Immature natural killer cell (primary cell): ENCODE measurements at regions not wholly inside any gene's neighbourhood (a gene's known extent, or its start where the extent isn't known, plus 50 kb on each side); places are given as distances from the start of the nearest gene placed in this dataset.
"Not testable (repeated sequence)": the region's sequence is repeated elsewhere in the genome, so short reads cannot be mapped to it uniquely, and the experiment has no call there.

ENCODE experiments used
- DNase-seq, 3 donors: peaks; one replicate each; pipeline ENCODE4 v3.0.0; 2022; ENCODE audit warnings: mixed read lengths in 1 of 3
- H3K27ac Mint-ChIP-seq, 6 donors: one replicate each; pipeline ENCODE4 v1.8.0; 2020; ENCODE audit warnings: mixed read lengths in 6 of 6, mild to moderate bottlenecking in 5 of 6, inconsistent platforms in 4 of 6, moderate library complexity in 3 of 6
- H3K27me3 Mint-ChIP-seq, 3 donors: one replicate each; pipeline ENCODE4 v1.8.0; 2020 to 2021; ENCODE audit warnings: low read depth in 3 of 3, mild to moderate bottlenecking in 3 of 3, mixed read lengths in 3 of 3, moderate library complexity in 3 of 3, inconsistent platforms in 1 of 3
- H3K36me3 Mint-ChIP-seq, 3 donors: one replicate each; pipeline ENCODE4 v1.8.0; 2020; ENCODE audit warnings: mixed read lengths in 3 of 3, inconsistent platforms in 2 of 3, mild to moderate bottlenecking in 2 of 3
- H3K4me1 Mint-ChIP-seq, 2 donors: one replicate each; pipeline ENCODE4 v1.8.0; 2020; ENCODE audit warnings: inconsistent platforms in 2 of 2, mild to moderate bottlenecking in 2 of 2, mixed read lengths in 2 of 2, moderate library complexity in 1 of 2
- H3K4me3 Mint-ChIP-seq, 5 donors: one replicate each; pipeline ENCODE4 v1.8.0; 2020; ENCODE audit warnings: mild to moderate bottlenecking in 5 of 5, mixed read lengths in 5 of 5, inconsistent platforms in 3 of 5, moderate library complexity in 3 of 5
- H3K9me3 Mint-ChIP-seq, 6 donors: one replicate each; pipeline ENCODE4 v1.8.0; 2020; ENCODE audit warnings: mild to moderate bottlenecking in 6 of 6, mixed read lengths in 6 of 6, inconsistent platforms in 4 of 6, moderate library complexity in 3 of 6

- H3K36me3 Mint-ChIP-seq: no peaks in the 10 kb centered on the region
- H3K4me1 Mint-ChIP-seq: no peaks in the 10 kb centered on the region
- no peak overlapping the region for H3K27ac Mint-ChIP-seq
- H3K4me3 Mint-ChIP-seq: no peak overlapping the region
- H3K27me3 Mint-ChIP-seq: peaks cover 0 to 3% (median 0%) of the 10 kb centered on the region in 3 donors
- no peaks in the 10 kb centered on the region for H3K9me3 Mint-ChIP-seq
- DNase-seq: no peak
Observed at GRCh38 chr15:81830520-81830919, 215.3 kb downstream of the MEX3B start.

- Mint-ChIP-seq H3K9me3 (no peaks in the 10 kb centered on the region), H3K4me3 (no peak overlapping the region), H3K4me1 (no peaks in the 10 kb centered on the region), H3K27me3 (peaks cover 0 to 2% (median 0%) of the 10 kb centered on the region in 3 donors), H3K27ac (no peak overlapping the region), H3K36me3 (no peaks in the 10 kb centered on the region)
- no peak for DNase-seq
Observed at GRCh38 chr15:81829918-81830317, 215.9 kb downstream of the MEX3B start.

DNA sequence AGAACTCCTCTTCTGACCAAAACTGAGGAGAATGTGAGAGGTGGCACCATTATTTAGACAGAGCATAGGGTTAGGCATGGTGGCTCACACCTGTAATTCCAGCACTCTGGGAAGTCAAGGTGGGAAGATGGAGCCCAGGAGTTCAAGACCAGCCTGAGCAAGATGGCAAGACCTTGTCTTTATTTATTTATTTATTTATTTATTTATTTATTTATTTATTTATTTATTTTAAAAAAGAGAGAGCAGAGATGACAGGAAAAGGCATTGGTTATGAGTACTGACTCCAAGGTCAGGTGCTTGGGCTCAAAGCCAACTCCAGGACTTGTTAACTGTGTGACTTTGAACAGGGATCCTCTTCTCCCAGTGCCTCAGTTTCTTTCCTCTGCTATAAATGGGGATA lies 217.7 kb downstream of the MEX3B start:
- no peak overlapping the region for H3K4me3 Mint-ChIP-seq
- H3K27me3 Mint-ChIP-seq: peaks cover 0 to 2% (median 1%) of the 10 kb centered on the region in 3 donors
- no peaks in the 10 kb centered on the region for H3K36me3 Mint-ChIP-seq
- H3K4me1 Mint-ChIP-seq: no peaks in the 10 kb centered on the region
- no peak for DNase-seq
- peaks cover 0 to under 1% (median 0%) of the 10 kb centered on the region in 6 donors for H3K9me3 Mint-ChIP-seq
- no peak overlapping the region for H3K27ac Mint-ChIP-seq

DNA sequence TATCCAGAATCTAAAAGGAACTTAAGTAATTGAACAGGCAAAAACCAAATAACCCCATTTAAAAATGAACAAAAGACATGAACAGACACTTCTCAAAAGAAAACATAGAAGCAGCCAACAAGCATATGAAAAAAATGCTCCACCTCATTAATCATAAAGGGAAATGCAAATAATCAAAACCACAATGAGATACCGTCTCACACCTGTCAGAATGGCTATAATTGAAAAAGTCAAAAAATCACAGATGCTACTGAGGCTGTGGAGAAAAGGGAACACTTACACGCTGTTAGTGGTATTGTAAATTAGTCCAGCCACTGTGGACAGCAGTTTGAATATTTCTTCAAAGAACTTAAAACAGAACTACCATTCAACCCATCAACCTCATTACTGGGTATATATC lies 220.7 kb downstream of the MEX3B start:
- H3K36me3 Mint-ChIP-seq: peaks cover 0 to 3% (median 0%) of the 10 kb centered on the region in 3 donors
- no peak overlapping the region for H3K4me3 Mint-ChIP-seq
- H3K4me1 Mint-ChIP-seq: no peaks in the 10 kb centered on the region
- no peak overlapping the region for H3K27ac Mint-ChIP-seq
- peaks cover 0 to 5% (median 0%) of the 10 kb centered on the region in 3 donors for H3K27me3 Mint-ChIP-seq
- no peak for DNase-seq
- peaks cover 0 to 3% (median 0%) of the 10 kb centered on the region in 6 donors for H3K9me3 Mint-ChIP-seq

DNA sequence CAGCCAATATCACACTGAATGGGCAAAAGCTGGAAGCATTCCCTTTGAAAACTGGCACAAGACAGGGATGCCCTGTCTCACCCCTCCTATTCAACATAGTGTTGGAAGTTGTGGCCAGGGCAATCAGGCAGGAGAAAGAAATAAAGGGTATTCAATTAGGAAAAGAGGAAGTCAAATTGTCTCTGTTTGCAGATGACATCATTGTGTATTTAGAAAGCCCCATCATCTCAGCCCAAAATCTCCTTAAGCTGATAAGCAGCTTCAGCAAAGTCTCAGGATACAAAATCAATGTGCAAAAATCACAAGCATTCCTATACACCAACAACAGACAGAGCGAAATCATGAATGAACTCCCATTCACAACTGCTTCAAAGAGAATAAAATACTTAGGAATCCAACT lies 223.2 kb downstream of the MEX3B start:
- H3K9me3 Mint-ChIP-seq, DNase-seq, H3K4me3 Mint-ChIP-seq, H3K4me1 Mint-ChIP-seq, H3K27me3 Mint-ChIP-seq, H3K36me3 Mint-ChIP-seq, H3K27ac Mint-ChIP-seq: not testable (repeated sequence)

DNA sequence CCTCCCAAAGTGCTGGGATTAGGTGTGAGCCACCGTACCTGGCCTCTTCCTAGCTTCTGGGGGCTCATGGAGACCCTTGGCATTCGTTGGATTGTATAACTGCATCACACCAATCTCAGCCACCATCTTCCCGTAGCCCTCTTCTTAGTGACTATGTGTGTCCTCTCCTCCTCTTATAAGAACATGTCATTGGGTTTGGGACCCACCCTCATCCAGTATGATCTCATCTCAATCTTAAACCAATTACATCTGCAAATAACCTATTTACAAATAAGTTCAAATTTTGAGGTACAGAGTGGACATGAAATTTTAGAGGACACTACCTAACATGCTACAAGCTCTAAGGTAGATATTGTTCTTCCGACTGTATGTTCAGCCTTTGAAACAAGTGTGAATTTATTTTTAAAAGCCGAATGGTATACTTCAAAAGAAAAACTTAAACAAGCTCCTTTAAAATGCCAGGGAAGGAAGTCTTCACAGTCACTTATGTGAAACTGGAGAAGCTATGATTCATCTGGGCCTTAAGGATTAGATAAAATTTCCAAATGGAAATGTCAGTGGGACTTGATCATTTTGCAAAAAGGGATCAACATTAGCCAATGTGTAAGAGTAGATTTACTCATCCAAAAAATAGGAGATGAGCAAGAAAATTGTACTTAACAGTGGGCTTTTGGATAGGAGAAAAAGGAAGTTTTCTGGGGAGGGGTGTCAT lies 225.7 kb downstream of the MEX3B start:
- H3K36me3 Mint-ChIP-seq: peaks cover 0 to 3% (median 0%) of the 10 kb centered on the region in 3 donors
- H3K4me3 Mint-ChIP-seq: no peak overlapping the region
- H3K27me3 Mint-ChIP-seq: peaks cover 0 to 8% (median 2%) of the 10 kb centered on the region in 3 donors
- no peak overlapping the region for H3K27ac Mint-ChIP-seq
- no peaks in the 10 kb centered on the region for H3K4me1 Mint-ChIP-seq
- H3K9me3 Mint-ChIP-seq: peaks cover 0 to 3% (median 0%) of the 10 kb centered on the region in 6 donors
- DNase-seq: no peak

GRCh38 chr15:81814882-81815455 lies 230.8 kb downstream of the MEX3B start:
- Mint-ChIP-seq H3K36me3 (no peaks in the 10 kb centered on the region), H3K27ac (no peak overlapping the region), H3K27me3 (peaks cover 4 to 6% (median 5%) of the 10 kb centered on the region in 3 donors), H3K9me3 (peaks cover 0 to 4% (median 0%) of the 10 kb centered on the region in 6 donors), H3K4me1 (no peaks in the 10 kb centered on the region), H3K4me3 (no peak overlapping the region)
- no peak for DNase-seq

- DNase-seq: no peak
- H3K27me3 Mint-ChIP-seq: peaks cover 2 to 6% (median 4%) of the 10 kb centered on the region in 3 donors
- no peaks in the 10 kb centered on the region for H3K4me1 Mint-ChIP-seq
- H3K36me3 Mint-ChIP-seq: no peaks in the 10 kb centered on the region
- H3K27ac Mint-ChIP-seq: no peak overlapping the region
- no peak overlapping the region for H3K4me3 Mint-ChIP-seq
- H3K9me3 Mint-ChIP-seq: peaks cover 0 to 2% (median 0%) of the 10 kb centered on the region in 6 donors
Observed at GRCh38 chr15:81813215-81813614, 232.6 kb downstream of the MEX3B start.

DNA sequence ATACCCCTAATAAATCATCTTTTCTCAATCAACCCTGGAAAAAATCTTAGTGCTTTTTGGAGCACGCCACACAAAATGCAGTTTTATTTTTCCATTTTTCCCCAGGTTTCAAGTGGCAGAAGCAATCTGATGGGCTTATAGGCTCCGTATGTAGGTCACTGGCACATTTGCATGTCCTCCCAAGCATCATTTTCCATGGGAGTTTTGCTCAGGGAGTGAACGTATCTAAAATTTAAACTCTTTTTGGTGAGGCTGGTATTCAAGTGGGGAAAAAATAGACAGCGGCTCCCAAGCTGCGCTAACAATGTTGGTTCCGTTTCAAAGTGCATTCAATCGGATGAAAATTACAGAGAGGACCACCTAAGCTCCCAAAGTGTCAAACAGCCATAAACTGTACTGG lies 233.4 kb downstream of the MEX3B start:
- no peak for DNase-seq
- Mint-ChIP-seq H3K4me1 (no peaks in the 10 kb centered on the region), H3K27me3 (peaks cover 2 to 4% (median 4%) of the 10 kb centered on the region in 3 donors), H3K9me3 (peaks cover 0 to 2% (median 0%) of the 10 kb centered on the region in 6 donors), H3K27ac (no peak overlapping the region), H3K36me3 (no peaks in the 10 kb centered on the region), H3K4me3 (no peak overlapping the region)

DNA sequence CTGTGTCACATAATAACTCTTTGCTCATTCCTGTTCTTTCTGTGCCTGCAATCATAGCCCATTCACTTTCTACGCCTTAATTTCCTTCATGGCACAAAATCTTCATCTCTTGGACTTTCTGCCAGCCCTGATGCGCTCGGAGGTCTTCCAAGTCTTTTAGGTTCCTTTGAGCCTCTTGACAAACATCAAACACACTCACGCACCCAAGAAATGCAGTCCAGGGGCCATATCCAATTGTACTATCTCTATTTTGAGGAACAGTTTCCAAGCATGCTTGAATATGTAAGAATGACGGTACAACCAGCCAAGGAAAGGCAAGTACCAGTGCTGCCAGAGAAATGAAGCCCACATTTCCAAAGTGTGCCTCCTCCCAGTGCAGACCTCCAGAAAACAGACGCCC lies 234.1 kb downstream of the MEX3B start:
- Mint-ChIP-seq H3K4me3 (no peak overlapping the region), H3K9me3 (peaks cover 0 to 2% (median 0%) of the 10 kb centered on the region in 6 donors), H3K27ac (no peak overlapping the region), H3K36me3 (no peaks in the 10 kb centered on the region), H3K27me3 (peaks cover 4 to 5% (median 5%) of the 10 kb centered on the region in 3 donors), H3K4me1 (no peaks in the 10 kb centered on the region)
- no peak for DNase-seq

- no peaks in the 10 kb centered on the region for H3K36me3 Mint-ChIP-seq
- H3K4me1 Mint-ChIP-seq: no peaks in the 10 kb centered on the region
- DNase-seq: no peak
- H3K27ac Mint-ChIP-seq: no peak overlapping the region
- peaks cover 0 to 2% (median 0%) of the 10 kb centered on the region in 6 donors for H3K9me3 Mint-ChIP-seq
- H3K4me3 Mint-ChIP-seq: no peak overlapping the region
- H3K27me3 Mint-ChIP-seq: peaks cover 4 to 5% (median 5%) of the 10 kb centered on the region in 3 donors
Observed at GRCh38 chr15:81809543-81809942, 236.3 kb downstream of the MEX3B start.

- no peaks in the 10 kb centered on the region for H3K4me1 Mint-ChIP-seq
- no peaks in the 10 kb centered on the region for H3K9me3 Mint-ChIP-seq
Observed at GRCh38 chr15:81807806-81808205, 238.0 kb downstream of the MEX3B start.

GRCh38 chr15:81807186-81807585 lies 238.6 kb downstream of the MEX3B start:
- H3K36me3 Mint-ChIP-seq: no peaks in the 10 kb centered on the region
- DNase-seq: no peak
- no peaks in the 10 kb centered on the region for H3K4me1 Mint-ChIP-seq
- no peak overlapping the region for H3K27ac Mint-ChIP-seq
- peaks cover 3% of the 10 kb centered on the region in 3 donors for H3K27me3 Mint-ChIP-seq
- H3K4me3 Mint-ChIP-seq: no peak overlapping the region
- H3K9me3 Mint-ChIP-seq: no peaks in the 10 kb centered on the region

More at GRCh38 chr15:81807806-81808205, 238.0 kb downstream of the MEX3B start:
- no peak for DNase-seq
- Mint-ChIP-seq H3K27ac (no peak overlapping the region), H3K4me3 (no peak overlapping the region), H3K27me3 (peaks cover 3% of the 10 kb centered on the region in 3 donors), H3K36me3 (no peaks in the 10 kb centered on the region)

GRCh38 chr15:81795899-81796298 lies 249.9 kb downstream of the MEX3B start:
- Mint-ChIP-seq H3K36me3 (no peaks in the 10 kb centered on the region), H3K27ac (no peak overlapping the region), H3K4me1 (no peaks in the 10 kb centered on the region), H3K4me3 (no peak overlapping the region), H3K27me3 (peaks cover 0 to 1% (median 0%) of the 10 kb centered on the region in 3 donors), H3K9me3 (no peaks in the 10 kb centered on the region)
- DNase-seq: no peak
